Astrocyte of the cerebellum (primary cell): ENCODE measurements at regions not wholly inside any gene's neighbourhood (a gene's known extent, or its start where the extent isn't known, plus 50 kb on each side); places are given as distances from the start of the nearest gene placed in this dataset.
"Not testable (repeated sequence)": the region's sequence is repeated elsewhere in the genome, so short reads cannot be mapped to it uniquely, and the experiment has no call there.

ENCODE experiments used
- DNase-seq: peaks from one replicate; pipeline ENCODE4 v3.0.0-alpha.2; 2011; ENCODE audit warnings: low read depth
- H3K4me3 ChIP-seq: 2 replicates; pipeline ENCODE4 v1.5.1; 2011; ENCODE audit warnings: mild to moderate bottlenecking, low read depth, low read length, moderate library complexity
- in situ Hi-C: cut with HindIII; loops from 2 replicates; pipeline ENCODE4 v1.10.0; 2017; ENCODE audit warnings: low sequenced_read_pairs
- TF ChIP-seq, protein P1 (sequence below): IDR thresholded peaks from 2 replicates; pipeline ENCODE4 v1.5.1; 2012; ENCODE audit warnings: low read length, low read depth, moderate library complexity, mild to moderate bottlenecking; ENCODE audit errors: missing control alignments

DNA sequence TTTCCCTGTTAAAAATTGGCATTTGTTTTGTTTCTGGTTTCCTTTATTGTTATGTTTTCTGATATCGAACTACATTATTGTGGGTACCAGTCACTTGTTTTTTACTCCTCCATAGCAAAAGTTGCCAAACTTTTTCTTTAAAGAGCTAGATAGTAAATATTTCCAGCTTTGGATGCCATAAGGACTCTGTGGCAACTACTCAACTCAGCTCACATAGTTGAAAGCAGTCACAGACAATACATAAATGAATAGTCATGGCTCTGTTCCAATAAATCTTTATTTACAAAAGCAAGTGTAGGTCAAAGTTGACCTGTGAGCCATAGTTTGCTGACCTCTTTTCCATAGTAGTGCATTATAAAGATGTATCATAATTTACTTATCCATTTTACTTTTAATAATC is 305.0 kb downstream of the RASEF start:
- DNase-seq: no peak
- H3K4me3 ChIP-seq: no peak overlapping the region
- in situ Hi-C loops: no loop called here
- TF ChIP-seq, protein P1, sequence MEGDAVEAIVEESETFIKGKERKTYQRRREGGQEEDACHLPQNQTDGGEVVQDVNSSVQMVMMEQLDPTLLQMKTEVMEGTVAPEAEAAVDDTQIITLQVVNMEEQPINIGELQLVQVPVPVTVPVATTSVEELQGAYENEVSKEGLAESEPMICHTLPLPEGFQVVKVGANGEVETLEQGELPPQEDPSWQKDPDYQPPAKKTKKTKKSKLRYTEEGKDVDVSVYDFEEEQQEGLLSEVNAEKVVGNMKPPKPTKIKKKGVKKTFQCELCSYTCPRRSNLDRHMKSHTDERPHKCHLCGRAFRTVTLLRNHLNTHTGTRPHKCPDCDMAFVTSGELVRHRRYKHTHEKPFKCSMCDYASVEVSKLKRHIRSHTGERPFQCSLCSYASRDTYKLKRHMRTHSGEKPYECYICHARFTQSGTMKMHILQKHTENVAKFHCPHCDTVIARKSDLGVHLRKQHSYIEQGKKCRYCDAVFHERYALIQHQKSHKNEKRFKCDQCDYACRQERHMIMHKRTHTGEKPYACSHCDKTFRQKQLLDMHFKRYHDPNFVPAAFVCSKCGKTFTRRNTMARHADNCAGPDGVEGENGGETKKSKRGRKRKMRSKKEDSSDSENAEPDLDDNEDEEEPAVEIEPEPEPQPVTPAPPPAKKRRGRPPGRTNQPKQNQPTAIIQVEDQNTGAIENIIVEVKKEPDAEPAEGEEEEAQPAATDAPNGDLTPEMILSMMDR: no peak

DNA sequence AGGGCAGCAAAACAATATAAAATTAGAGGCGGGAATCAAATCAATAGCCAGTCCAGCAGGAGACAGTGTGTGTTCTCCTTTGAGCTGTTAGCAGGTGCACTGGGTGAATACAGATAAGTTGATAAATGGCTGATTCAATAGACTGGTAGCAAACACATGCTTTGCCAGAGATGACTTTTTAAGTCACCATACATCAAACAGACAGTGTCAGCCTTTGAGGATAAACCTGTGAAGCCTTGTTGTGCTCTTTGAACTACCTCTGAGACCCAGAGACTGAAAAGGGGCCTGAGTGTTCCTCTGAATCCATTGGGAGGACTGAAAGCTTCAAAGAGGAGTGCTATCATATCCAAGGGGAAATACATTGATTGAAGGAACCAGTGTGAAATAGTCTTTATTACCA is 301.9 kb downstream of the RASEF start:
- TF ChIP-seq, protein P1: no peak
- no peak overlapping the region for H3K4me3 ChIP-seq
- in situ Hi-C loops: no loop called here
- no peak for DNase-seq

- TF ChIP-seq, protein P1: no peak
- in situ Hi-C loops: no loop called here
- H3K4me3 ChIP-seq: no peak overlapping the region
- DNase-seq: no peak
Observed at GRCh38 chr9:82761956-82762355, 301.0 kb downstream of the RASEF start.

DNA sequence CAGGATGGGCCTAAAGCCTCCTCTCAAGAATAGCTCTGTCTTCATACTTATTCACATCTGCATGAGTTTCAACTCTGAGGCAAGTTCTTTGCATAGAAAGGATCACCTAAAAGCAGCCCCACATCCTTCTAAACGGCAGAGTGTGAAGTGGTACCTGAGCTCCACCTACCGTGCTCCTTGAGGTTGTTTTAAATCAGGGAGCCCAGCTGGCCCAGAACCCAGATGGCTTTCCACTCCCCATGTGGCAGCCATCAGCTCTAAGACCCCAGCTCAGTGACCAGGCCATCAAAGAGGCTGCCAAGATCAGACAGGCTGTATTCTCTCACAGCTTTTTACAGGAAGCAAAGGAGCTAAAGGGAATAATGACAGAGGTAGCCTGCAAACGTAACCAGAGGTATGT is 299.3 kb downstream of the RASEF start:
- H3K4me3 ChIP-seq: no peak overlapping the region
- DNase-seq: no peak
- in situ Hi-C loops: no loop called here
- TF ChIP-seq, protein P1: no peak

DNA sequence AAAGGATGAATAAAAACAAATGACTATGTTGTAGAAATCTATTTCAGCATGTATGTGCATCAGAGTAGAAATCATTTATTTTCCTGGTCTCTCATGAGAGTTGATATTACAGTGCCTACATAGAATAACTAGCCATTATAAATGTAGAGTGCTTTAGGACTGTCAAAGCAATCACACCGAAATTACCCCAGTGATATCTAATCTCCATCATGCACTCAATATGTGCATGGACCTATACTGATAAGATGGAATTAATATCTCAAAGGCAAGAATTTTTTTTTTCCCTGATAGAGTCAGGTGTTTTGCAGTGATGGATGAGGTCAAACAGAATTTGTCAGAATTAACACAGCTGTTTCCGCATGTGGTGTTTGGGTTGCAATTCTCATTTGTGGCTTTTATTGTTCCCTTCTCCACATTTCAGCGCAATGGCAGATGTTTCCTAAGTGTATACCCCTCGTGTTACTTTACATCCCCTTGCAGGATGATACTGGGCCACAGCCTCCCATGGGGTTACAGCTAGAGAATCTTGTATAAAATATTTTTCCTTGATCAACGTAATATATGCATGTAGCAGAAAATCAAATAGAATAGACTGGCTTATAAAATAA is 298.8 kb downstream of the RASEF start:
- no peak for DNase-seq
- in situ Hi-C loops: no loop called here
- no peak overlapping the region for H3K4me3 ChIP-seq
- TF ChIP-seq, protein P1: no peak

DNA sequence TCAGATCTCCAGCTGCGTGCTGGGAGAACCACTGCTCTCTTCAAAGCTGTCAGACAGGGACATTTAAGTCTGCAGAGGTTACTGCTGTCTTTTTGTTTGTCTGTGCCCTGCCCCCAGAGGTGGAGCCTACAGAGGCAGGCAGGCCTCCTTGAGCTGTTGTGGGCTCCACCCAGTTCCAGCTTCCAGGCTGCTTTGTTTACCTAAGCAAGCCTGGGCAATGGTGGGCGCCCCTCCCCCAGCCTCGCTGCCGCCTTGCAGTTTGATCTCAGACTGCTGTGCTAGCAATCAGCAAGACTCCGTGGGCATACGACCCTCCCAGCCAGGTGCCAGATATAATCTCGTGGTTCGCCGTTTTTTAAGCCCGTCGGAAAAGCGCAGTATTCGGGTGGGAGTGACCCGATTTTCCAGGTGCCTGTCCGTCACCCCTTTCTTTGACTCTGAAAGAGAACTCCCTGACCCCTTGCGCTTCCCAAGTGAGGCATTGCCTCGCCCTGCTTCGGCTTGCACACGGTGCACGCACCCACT is 288.2 kb downstream of the RASEF start:
- DNase-seq, H3K4me3 ChIP-seq, in situ Hi-C loops: not testable (repeated sequence)

DNA sequence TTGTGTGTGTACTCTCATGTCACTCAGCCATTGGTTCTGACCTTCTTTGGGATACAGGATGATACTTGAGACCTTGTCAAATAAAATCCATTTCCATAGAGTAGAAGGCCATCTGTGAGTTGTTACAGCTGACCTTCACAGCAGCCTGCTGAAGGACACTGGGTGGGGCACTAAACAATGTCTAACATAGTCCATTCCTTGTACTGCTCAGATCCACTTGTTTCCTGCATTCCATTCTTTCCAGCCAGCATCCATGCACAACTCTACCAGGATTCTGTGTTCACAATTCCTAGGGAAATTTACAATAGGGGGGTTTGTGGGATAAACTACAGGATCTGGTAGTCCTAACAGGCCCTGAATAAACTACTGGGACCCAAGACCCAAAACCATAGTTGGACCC is 286.4 kb downstream of the RASEF start:
- DNase-seq: no peak
- TF ChIP-seq, protein P1: no peak
- in situ Hi-C loops: no loop called here
- H3K4me3 ChIP-seq: no peak overlapping the region
